H9 (cell line): ENCODE measurements at regions not wholly inside any gene's neighbourhood (a gene's known extent, or its start where the extent isn't known, plus 50 kb on each side); places are given as distances from the start of the nearest gene placed in this dataset.

Source experiments
- DNase-seq: peaks from one replicate; pipeline ENCODE4 v3.0.0-alpha.2; 2017
- H2AFZ ChIP-seq: one replicate; pipeline ENCODE4 v1.6.1; 2013; ENCODE audit warnings: mild to moderate bottlenecking, low read length, control low read depth, moderate library complexity
- H2AK5ac ChIP-seq: 2 replicates; pipeline ENCODE4 v1.6.1; 2013; ENCODE audit warnings: low read length, control low read depth, mixed read lengths; ENCODE audit not compliant: insufficient read length
- H2BK120ac ChIP-seq: one replicate; pipeline ENCODE4 v1.6.1; 2013; ENCODE audit warnings: low read depth, mild to moderate bottlenecking, low read length, control low read depth, inconsistent platforms; ENCODE audit not compliant: poor library complexity, severe bottlenecking
- H2BK12ac ChIP-seq: 2 replicates; pipeline ENCODE4 v1.6.1; 2013; ENCODE audit warnings: low read length, control low read depth, mixed read lengths, low read depth; ENCODE audit not compliant: insufficient read length
- H2BK15ac ChIP-seq: 2 replicates; pipeline ENCODE4 v1.6.1; 2013; ENCODE audit warnings: low read depth, low read length, control low read depth
- H2BK20ac ChIP-seq: one replicate; pipeline ENCODE4 v1.6.1; 2013; ENCODE audit warnings: low read depth, mild to moderate bottlenecking, low read length, control low read depth, inconsistent platforms; ENCODE audit not compliant: poor library complexity, severe bottlenecking
- H2BK5ac ChIP-seq: 2 replicates; pipeline ENCODE4 v1.6.1; 2013; ENCODE audit warnings: low read length, control low read depth, mixed read lengths; ENCODE audit not compliant: insufficient read length
- H3K14ac ChIP-seq: 2 replicates; pipeline ENCODE4 v1.6.1; 2013; ENCODE audit warnings: low read length, control low read depth; ENCODE audit not compliant: insufficient read depth
- H3K18ac ChIP-seq: 2 replicates; pipeline ENCODE4 v1.6.1; 2013; ENCODE audit warnings: low read depth, mild to moderate bottlenecking, mixed read lengths, low read length, control low read depth; ENCODE audit not compliant: insufficient read length
- H3K23ac ChIP-seq: 2 replicates; pipeline ENCODE4 v1.6.1; 2013; ENCODE audit warnings: low read length, control low read depth, mixed read lengths, low read depth; ENCODE audit not compliant: insufficient read length
- H3K23me2 ChIP-seq: 2 replicates; pipeline ENCODE4 v1.6.1; 2013; ENCODE audit warnings: low read depth, mild to moderate bottlenecking, mixed read lengths, low read length, control low read depth; ENCODE audit not compliant: insufficient read length, poor library complexity, severe bottlenecking
- H3K27ac ChIP-seq: 2 replicates; pipeline ENCODE4 v1.5.1; 2013; ENCODE audit warnings: low read length, control low read depth, mixed read lengths, low read depth; ENCODE audit not compliant: insufficient read length
- H3K27me3 ChIP-seq: 2 replicates; pipeline ENCODE4 v1.6.1; 2013; ENCODE audit warnings: low read length, control low read depth, inconsistent platforms; ENCODE audit not compliant: insufficient read depth
- H3K4ac ChIP-seq: 2 replicates; pipeline ENCODE4 v1.6.1; 2013; ENCODE audit warnings: low read depth, mild to moderate bottlenecking, control low read depth, inconsistent platforms, low read length, moderate library complexity
- H3K4me1 ChIP-seq: 2 replicates; pipeline ENCODE4 v1.6.1; 2013; ENCODE audit warnings: low read length, control low read depth, inconsistent platforms; ENCODE audit not compliant: insufficient read depth
- H3K4me2 ChIP-seq: 2 replicates; pipeline ENCODE4 v1.6.1; 2013; ENCODE audit warnings: low read length, control low read depth, mixed read lengths; ENCODE audit not compliant: insufficient read length, insufficient read depth
- H3K56ac ChIP-seq: 2 replicates; pipeline ENCODE4 v1.6.1; 2013; ENCODE audit warnings: low read depth, mild to moderate bottlenecking, mixed read lengths, low read length, control low read depth; ENCODE audit not compliant: insufficient read length
- H3K79me1 ChIP-seq: 2 replicates; pipeline ENCODE4 v1.6.1; 2013; ENCODE audit warnings: low read depth, mild to moderate bottlenecking, moderate library complexity, low read length, control low read depth, inconsistent platforms; ENCODE audit not compliant: insufficient read depth, poor library complexity, severe bottlenecking
- H3K79me2 ChIP-seq: 2 replicates; pipeline ENCODE4 v1.6.1; 2013; ENCODE audit warnings: low read length, control low read depth, inconsistent platforms; ENCODE audit not compliant: insufficient read depth
- H3K9ac ChIP-seq: 2 replicates; pipeline ENCODE4 v1.6.1; 2013; ENCODE audit warnings: low read length, control low read depth, mixed read lengths; ENCODE audit not compliant: insufficient read length; ENCODE audit errors: extremely low read depth
- H3K9me3 ChIP-seq: one replicate; pipeline ENCODE4 v1.6.1; 2013; ENCODE audit warnings: low read depth, low read length, inconsistent platforms; ENCODE audit not compliant: control insufficient read depth
- H3T11ph ChIP-seq: one replicate; pipeline ENCODE4 v1.6.1; 2013; ENCODE audit warnings: mild to moderate bottlenecking, low read length, control low read depth, inconsistent platforms
- H4K20me1 ChIP-seq: one replicate; pipeline ENCODE4 v1.6.1; 2013; ENCODE audit not compliant: control insufficient read depth, insufficient read length, insufficient read depth
- H4K5ac ChIP-seq: 2 replicates; pipeline ENCODE4 v1.6.1; 2013; ENCODE audit warnings: low read depth, mild to moderate bottlenecking, mixed read lengths, low read length, control low read depth; ENCODE audit not compliant: insufficient read length
- H4K8ac ChIP-seq: replicated peaks from 2 replicates; pipeline ENCODE4 v1.6.1; 2013; ENCODE audit warnings: low read length, control low read depth, mixed read lengths, low read depth; ENCODE audit not compliant: insufficient read length
- H4K91ac ChIP-seq: 2 replicates; pipeline ENCODE4 v1.6.1; 2013; ENCODE audit warnings: low read depth, mild to moderate bottlenecking, moderate library complexity, mixed read lengths, low read length, control low read depth; ENCODE audit not compliant: insufficient read length
- H3K27ac Mint-ChIP-seq, 3 experiments: 2 replicates in 2 of 3; 3 replicates in 1 of 3; pipeline ENCODE4 v1.8.0; 2020 to 2021; ENCODE audit warnings: mixed read lengths in 3 of 3, mild to moderate bottlenecking in 1 of 3, moderate library complexity in 1 of 3
- H3K27me3 Mint-ChIP-seq: 2 replicates; pipeline ENCODE4 v1.8.0; 2021; ENCODE audit warnings: low read depth, mild to moderate bottlenecking, moderate library complexity, mixed read lengths
- H3K36me3 Mint-ChIP-seq, 3 experiments: 2 replicates in 2 of 3; 3 replicates in 1 of 3; pipeline ENCODE4 v1.8.0; 2020 to 2021; ENCODE audit warnings: low read depth in 3 of 3, mixed read lengths in 3 of 3; ENCODE audit not compliant: insufficient read depth in 1 of 3
- H3K4me1 Mint-ChIP-seq, 2 experiments: 2 replicates each; pipeline ENCODE4 v1.8.0; 2020; ENCODE audit warnings: mixed read lengths in 2 of 2
- H3K4me3 Mint-ChIP-seq, 2 experiments: 2 replicates in 1 of 2; 3 replicates in 1 of 2; pipeline ENCODE4 v1.8.0; 2020 to 2021; ENCODE audit warnings: mild to moderate bottlenecking in 2 of 2, mixed read lengths in 2 of 2, moderate library complexity in 1 of 2
- H3K9me3 Mint-ChIP-seq, 2 experiments: 2 replicates in 1 of 2; 3 replicates in 1 of 2; pipeline ENCODE4 v1.8.0; 2020; ENCODE audit warnings: mild to moderate bottlenecking in 2 of 2, mixed read lengths in 2 of 2, moderate library complexity in 1 of 2
- WGBS: extraction: QIAGEN DNeasy Blood & Tissue Kit; methylation state at CpG from one replicate; pipeline ENCODE4 v1.1.7; 2013; ENCODE audit warnings: missing lambda C conversion rate, low lambda C conversion rate, mixed read lengths; ENCODE audit not compliant: insufficient read length; ENCODE audit errors: extremely low coverage; 5-methylcytosine and 5-hydroxymethylcytosine counted together
- TF ChIP-seq, protein P1 (sequence below): fragments of 200-600 bp; sonication (generic); conservative IDR thresholded peaks from 3 replicates; pipeline ENCODE4 v1.8.0; 2021; ENCODE audit warnings: antibody characterized with exemption, mild to moderate bottlenecking

- Mint-ChIP-seq H3K27me3 (no peaks in the 10 kb centered on the region), H3K27ac (no peak overlapping the region), H3K4me3 (no peak overlapping the region), H3K36me3 (peaks cover 3 to 6% (median 5%) of the 10 kb centered on the region in 3 experiments; a peak in 5 of 7 replicates), H3K9me3 (peaks cover 6 to 10% of the 10 kb centered on the region in 2 experiments), H3K4me1 (peaks cover 24% of the 10 kb centered on the region in 2 experiments)
- H2BK15ac ChIP-seq: no peak overlapping the region
- H3K4me2 ChIP-seq: no peak overlapping the region
- DNase-seq: no peak
- no peak overlapping the region for H2BK20ac ChIP-seq
- H3K27me3 ChIP-seq: no peaks in the 10 kb centered on the region
- no peak overlapping the region for H4K5ac ChIP-seq
- H3K14ac ChIP-seq: no peak overlapping the region
- no peak overlapping the region for H2BK120ac ChIP-seq
- no peaks in the 10 kb centered on the region for H3K79me1 ChIP-seq
- H4K20me1 ChIP-seq: no peaks in the 10 kb centered on the region
- H2BK12ac ChIP-seq: no peak overlapping the region
- no peaks in the 10 kb centered on the region for H3K9me3 ChIP-seq
- no peak overlapping the region for H2AK5ac ChIP-seq
- no peaks in the 10 kb centered on the region for H3K4me1 ChIP-seq
- no peaks in the 10 kb centered on the region for H3K79me2 ChIP-seq
- no peak overlapping the region for H3K9ac ChIP-seq
- H2BK5ac ChIP-seq: no peak overlapping the region
- H2AFZ ChIP-seq: no peak overlapping the region
- no peak overlapping the region for H3K4ac ChIP-seq
- no CpG with 5 or more reads among the region's 3 CpGs for WGBS
- no peak overlapping the region for H3K18ac ChIP-seq
- H4K91ac ChIP-seq: no peak overlapping the region
- H3K27ac ChIP-seq: no peak overlapping the region
- no peak overlapping the region for H3T11ph ChIP-seq
- H3K23me2 ChIP-seq: no peaks in the 10 kb centered on the region
- no peak overlapping the region for H3K56ac ChIP-seq
- H4K8ac ChIP-seq: no peak overlapping the region
- TF ChIP-seq, protein P1, sequence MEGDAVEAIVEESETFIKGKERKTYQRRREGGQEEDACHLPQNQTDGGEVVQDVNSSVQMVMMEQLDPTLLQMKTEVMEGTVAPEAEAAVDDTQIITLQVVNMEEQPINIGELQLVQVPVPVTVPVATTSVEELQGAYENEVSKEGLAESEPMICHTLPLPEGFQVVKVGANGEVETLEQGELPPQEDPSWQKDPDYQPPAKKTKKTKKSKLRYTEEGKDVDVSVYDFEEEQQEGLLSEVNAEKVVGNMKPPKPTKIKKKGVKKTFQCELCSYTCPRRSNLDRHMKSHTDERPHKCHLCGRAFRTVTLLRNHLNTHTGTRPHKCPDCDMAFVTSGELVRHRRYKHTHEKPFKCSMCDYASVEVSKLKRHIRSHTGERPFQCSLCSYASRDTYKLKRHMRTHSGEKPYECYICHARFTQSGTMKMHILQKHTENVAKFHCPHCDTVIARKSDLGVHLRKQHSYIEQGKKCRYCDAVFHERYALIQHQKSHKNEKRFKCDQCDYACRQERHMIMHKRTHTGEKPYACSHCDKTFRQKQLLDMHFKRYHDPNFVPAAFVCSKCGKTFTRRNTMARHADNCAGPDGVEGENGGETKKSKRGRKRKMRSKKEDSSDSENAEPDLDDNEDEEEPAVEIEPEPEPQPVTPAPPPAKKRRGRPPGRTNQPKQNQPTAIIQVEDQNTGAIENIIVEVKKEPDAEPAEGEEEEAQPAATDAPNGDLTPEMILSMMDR: no peak
- no peak overlapping the region for H3K23ac ChIP-seq
Observed at GRCh38 chr5:153212471-153212870, 278.0 kb upstream of the GRIA1 start.
